ENCODE measurements at regions not wholly inside any gene's neighbourhood (a gene's known extent, or its start where the extent isn't known, plus 50 kb on each side); places are given as distances from the start of the nearest gene placed in this dataset.

GRCh38 chr10:6726924-6727323 is 146.8 kb upstream of the PRKCQ start:
- no peaks in the 10 kb centered on the region for H3F3A ChIP-seq (ENCODE audit: low read depth)
- H3K4me2 ChIP-seq (ENCODE audit: low read depth, low read length, poor library complexity, severe bottlenecking) = no peak overlapping the region
- no peak for TF ChIP-seq CTCF (conservative IDR thresholded peaks at IDR 0.05; ENCODE audit: low read length)
- no peak for TF ChIP-seq EZH2phosphoT487 (IDR thresholded peaks at IDR 0.05; ENCODE audit: borderline replicate concordance)
- H4K20me1 ChIP-seq (ENCODE audit: insufficient read depth, low read length, poor library complexity, severe bottlenecking) = no peaks in the 10 kb centered on the region
- no peak overlapping the region for H3K9ac ChIP-seq (ENCODE audit: low read depth, low read length, poor library complexity, severe bottlenecking)
- no peaks in the 10 kb centered on the region for H3K36me3 ChIP-seq (ENCODE audit: insufficient read depth, low read length)
- H3K4me3 ChIP-seq (ENCODE audit: low read length, poor library complexity, severe bottlenecking) = no peak overlapping the region
- H3K9me3 ChIP-seq (ENCODE audit: insufficient read depth, low read depth, low read length) = no peaks in the 10 kb centered on the region
- no peaks in the 10 kb centered on the region for H3K79me2 ChIP-seq (ENCODE audit: insufficient read depth, low read length)
- H2AFZ ChIP-seq (ENCODE audit: low read length) = no peak overlapping the region
- H3K4me1 ChIP-seq (ENCODE audit: insufficient read depth, low read length, poor library complexity, severe bottlenecking) = no peaks in the 10 kb centered on the region
- no peaks in the 10 kb centered on the region for H3K9me2 ChIP-seq (replicated peaks; ENCODE audit: low read depth, low read length)
- H3K27me3 ChIP-seq (ENCODE audit: insufficient read depth, low read length, poor library complexity, severe bottlenecking) = peaks cover 17% of the 10 kb centered on the region

DNA sequence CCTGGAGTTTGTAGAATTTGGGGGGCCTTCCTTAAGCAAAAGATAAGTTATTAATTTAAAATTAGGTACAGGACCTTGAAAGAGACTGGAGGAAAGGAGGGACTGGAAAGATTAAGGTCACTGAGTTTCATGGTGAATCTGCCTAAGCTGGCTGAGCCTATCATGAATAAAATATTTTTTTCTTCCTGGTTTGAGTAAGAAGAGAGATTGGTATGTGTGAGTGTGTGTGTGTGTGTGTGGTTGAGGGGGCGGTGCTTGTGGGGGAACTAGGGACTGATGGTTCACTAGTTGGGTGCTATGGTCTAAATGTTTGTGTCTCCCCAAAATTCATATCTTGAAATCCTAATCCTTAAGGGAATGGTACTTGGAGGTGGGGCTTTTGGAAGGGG is 142.5 kb upstream of the PRKCQ start:
- H3K9ac ChIP-seq (ENCODE audit: low read depth, low read length, poor library complexity, severe bottlenecking) = no peak overlapping the region
- TF ChIP-seq EZH2phosphoT487 (IDR thresholded peaks at IDR 0.05; ENCODE audit: borderline replicate concordance) (no peak), CTCF (conservative IDR thresholded peaks at IDR 0.05; ENCODE audit: low read length) (no peak)
- no peak overlapping the region for H3K4me3 ChIP-seq (ENCODE audit: low read length, poor library complexity, severe bottlenecking)
- no peaks in the 10 kb centered on the region for H3K4me1 ChIP-seq (ENCODE audit: insufficient read depth, low read length, poor library complexity, severe bottlenecking)
- no peaks in the 10 kb centered on the region for H3K79me2 ChIP-seq (ENCODE audit: insufficient read depth, low read length)
- no peaks in the 10 kb centered on the region for H4K20me1 ChIP-seq (ENCODE audit: insufficient read depth, low read length, poor library complexity, severe bottlenecking)
- H3K27me3 ChIP-seq (ENCODE audit: insufficient read depth, low read length, poor library complexity, severe bottlenecking) = peaks cover 20% of the 10 kb centered on the region
- H3K36me3 ChIP-seq (ENCODE audit: insufficient read depth, low read length) = no peaks in the 10 kb centered on the region
- H3K9me2 ChIP-seq (replicated peaks; ENCODE audit: low read depth, low read length) = no peaks in the 10 kb centered on the region
- H3F3A ChIP-seq (ENCODE audit: low read depth) = no peaks in the 10 kb centered on the region
- no peak overlapping the region for H2AFZ ChIP-seq (ENCODE audit: low read length)
- no peak overlapping the region for H3K4me2 ChIP-seq (ENCODE audit: low read depth, low read length, poor library complexity, severe bottlenecking)
- H3K9me3 ChIP-seq (ENCODE audit: insufficient read depth, low read depth, low read length) = no peaks in the 10 kb centered on the region

GRCh38 chr10:6721964-6722615 is 142.0 kb upstream of the PRKCQ start:
- no peaks in the 10 kb centered on the region for H3K4me1 ChIP-seq (ENCODE audit: insufficient read depth, low read length, poor library complexity, severe bottlenecking)
- no peaks in the 10 kb centered on the region for H4K20me1 ChIP-seq (ENCODE audit: insufficient read depth, low read length, poor library complexity, severe bottlenecking)
- H3K9ac ChIP-seq (ENCODE audit: low read depth, low read length, poor library complexity, severe bottlenecking) = no peak overlapping the region
- no peaks in the 10 kb centered on the region for H3K9me2 ChIP-seq (replicated peaks; ENCODE audit: low read depth, low read length)
- H3K27me3 ChIP-seq (ENCODE audit: insufficient read depth, low read length, poor library complexity, severe bottlenecking) = peaks cover 15% of the 10 kb centered on the region
- no peaks in the 10 kb centered on the region for H3K36me3 ChIP-seq (ENCODE audit: insufficient read depth, low read length)
- no peaks in the 10 kb centered on the region for H3K79me2 ChIP-seq (ENCODE audit: insufficient read depth, low read length)
- no peak overlapping the region for H2AFZ ChIP-seq (ENCODE audit: low read length)
- no peak overlapping the region for H3K4me2 ChIP-seq (ENCODE audit: low read depth, low read length, poor library complexity, severe bottlenecking)
- TF ChIP-seq CTCF (conservative IDR thresholded peaks at IDR 0.05; ENCODE audit: low read length) = no peak
- TF ChIP-seq EZH2phosphoT487 (IDR thresholded peaks at IDR 0.05; ENCODE audit: borderline replicate concordance) = no peak
- H3K9me3 ChIP-seq (ENCODE audit: insufficient read depth, low read depth, low read length) = no peaks in the 10 kb centered on the region
- H3K4me3 ChIP-seq (ENCODE audit: low read length, poor library complexity, severe bottlenecking) = no peak overlapping the region
- H3F3A ChIP-seq (ENCODE audit: low read depth) = no peaks in the 10 kb centered on the region

Data from Loucy (cell line).